ENCODE measurements at regions not wholly inside any gene's neighbourhood (a gene's known extent, or its start where the extent isn't known, plus 50 kb on each side); places are given as distances from the start of the nearest gene placed in this dataset.
"Not testable (repeated sequence)": the region's sequence is repeated elsewhere in the genome, so short reads cannot be mapped to it uniquely, and the experiment has no call there.

- no peak for DNase-seq (ENCODE audit: low read depth in 3 of 3, low spot score in 2 of 3)
These were observed 101.6 kb downstream of the OTUD1 start for GRCh38 chr10:23540401-23541030.

- no peak for DNase-seq (ENCODE audit: low read depth in 3 of 3, low spot score in 2 of 3)
These were observed 105.0 kb downstream of the OTUD1 start for GRCh38 chr10:23543691-23544380.

- not testable (repeated sequence) for DNase-seq (ENCODE audit: low read depth in 3 of 3, low spot score in 2 of 3)
These were observed 107.0 kb downstream of the OTUD1 start for GRCh38 chr10:23545866-23546265.

GRCh38 chr10:23556727-23557440, 118.0 kb downstream of the OTUD1 start:
- no peak for DNase-seq (ENCODE audit: low read depth in 3 of 3, low spot score in 2 of 3)

- DNase-seq (ENCODE audit: low read depth in 3 of 3, low spot score in 2 of 3) = no peak
These were observed 118.9 kb downstream of the OTUD1 start for GRCh38 chr10:23557777-23558176.

GRCh38 chr10:23558361-23558799, 119.5 kb downstream of the OTUD1 start:
- no peak for DNase-seq (ENCODE audit: low read depth in 3 of 3, low spot score in 2 of 3)

GRCh38 chr10:23568996-23569395, 130.1 kb downstream of the OTUD1 start:
- DNase-seq (ENCODE audit: low read depth in 3 of 3, low spot score in 2 of 3) = no peak

GRCh38 chr10:23571884-23572283, 133.0 kb downstream of the OTUD1 start:
- no peak for DNase-seq (ENCODE audit: low read depth in 3 of 3, low spot score in 2 of 3)

- no peak for DNase-seq (ENCODE audit: low read depth in 3 of 3, low spot score in 2 of 3)
These were observed 143.1 kb downstream of the OTUD1 start for GRCh38 chr10:23581906-23582450.

GRCh38 chr10:23584396-23584795, 145.5 kb downstream of the OTUD1 start:
- no peak for DNase-seq (ENCODE audit: low read depth in 3 of 3, low spot score in 2 of 3)

- DNase-seq (ENCODE audit: low read depth in 3 of 3, low spot score in 2 of 3) = no peak
These were observed 146.3 kb downstream of the OTUD1 start for GRCh38 chr10:23585186-23585585.

GRCh38 chr10:23585666-23586065, 146.8 kb downstream of the OTUD1 start:
- no peak for DNase-seq (ENCODE audit: low read depth in 3 of 3, low spot score in 2 of 3)

- not testable (repeated sequence) for DNase-seq (ENCODE audit: low read depth in 3 of 3, low spot score in 2 of 3)
These were observed 156.4 kb downstream of the OTUD1 start for GRCh38 chr10:23595278-23595677.

GRCh38 chr10:23604613-23605012, 165.7 kb downstream of the OTUD1 start:
- DNase-seq (ENCODE audit: low read depth in 3 of 3, low spot score in 2 of 3) = peak; percentile 20 to 53 (median 23)

GRCh38 chr10:23606456-23606855, 167.6 kb downstream of the OTUD1 start:
- no peak for DNase-seq (ENCODE audit: low read depth in 3 of 3, low spot score in 2 of 3)

- no peak for DNase-seq (ENCODE audit: low read depth in 3 of 3, low spot score in 2 of 3)
These were observed 170.1 kb downstream of the OTUD1 start for GRCh38 chr10:23608926-23609325.

- no peak for DNase-seq (ENCODE audit: low read depth in 3 of 3, low spot score in 2 of 3)
These were observed 171.9 kb downstream of the OTUD1 start for GRCh38 chr10:23610626-23611307.

- DNase-seq (ENCODE audit: low read depth in 3 of 3, low spot score in 2 of 3) = no peak
These were observed 172.6 kb downstream of the OTUD1 start for GRCh38 chr10:23611308-23612029.

- DNase-seq (ENCODE audit: low read depth in 3 of 3, low spot score in 2 of 3) = no peak
These were observed 175.0 kb downstream of the OTUD1 start for GRCh38 chr10:23613900-23614299.

GRCh38 chr10:23614483-23614882, 175.6 kb downstream of the OTUD1 start:
- no peak for DNase-seq (ENCODE audit: low read depth in 3 of 3, low spot score in 2 of 3)
